ENCODE measurements at regions not wholly inside any gene's neighbourhood (a gene's known extent, or its start where the extent isn't known, plus 50 kb on each side); places are given as distances from the start of the nearest gene placed in this dataset.
"Not testable (repeated sequence)": the region's sequence is repeated elsewhere in the genome, so short reads cannot be mapped to it uniquely, and the experiment has no call there.

DNA sequence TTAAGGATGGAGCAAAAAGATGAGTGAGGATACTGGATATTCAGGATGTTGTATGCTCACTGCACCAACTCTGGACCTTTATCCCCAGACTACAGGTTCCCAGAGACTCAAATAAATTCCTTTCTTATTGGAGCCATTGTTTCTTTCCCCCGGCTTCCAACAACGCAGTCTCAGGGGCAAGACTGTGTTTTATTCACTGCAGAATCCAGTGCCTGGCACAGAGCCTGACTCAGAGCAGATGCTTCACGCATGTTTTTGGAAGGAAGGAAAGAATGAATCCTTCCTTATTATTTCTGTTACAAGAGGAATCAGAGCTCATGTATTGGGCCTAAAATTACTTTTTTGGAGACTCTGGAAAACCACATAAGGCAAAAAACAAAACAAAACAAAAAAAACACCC, 96.0 kb upstream of the VGLL4 start:
- H3K4me1 ChIP-seq (ENCODE audit: control insufficient read depth, insufficient read depth, low read length), result no peaks in the 10 kb centered on the region

DNA sequence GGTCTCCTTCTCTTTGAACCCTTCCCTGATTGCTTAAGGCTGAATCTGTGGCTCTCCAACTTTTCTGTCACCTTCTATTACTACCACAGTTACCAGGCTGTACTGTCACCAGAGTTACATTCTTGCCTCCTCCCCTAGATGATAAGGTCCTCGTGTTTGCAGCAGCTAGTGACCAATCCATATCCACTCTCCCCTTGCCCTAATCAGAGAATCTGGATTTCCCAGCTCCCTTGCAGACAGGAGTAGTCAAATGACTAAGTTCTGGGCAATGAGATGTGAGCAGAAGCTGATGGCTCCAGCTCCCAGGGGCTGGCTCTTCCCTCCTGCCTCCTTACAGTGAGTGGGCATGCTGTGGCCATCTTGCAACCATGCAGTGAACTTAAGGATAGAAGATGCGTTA, 95.4 kb upstream of the VGLL4 start:
- Histone ChIP-seq H3K4me1 (ENCODE audit: control insufficient read depth, insufficient read depth, low read length) (no peaks in the 10 kb centered on the region), H3K27ac (ENCODE audit: low read depth, low read length) (no peak overlapping the region), H3K4me3 (ENCODE audit: low read length) (no peak overlapping the region), H3K9ac (ENCODE audit: low read length) (no peak overlapping the region), H3K27me3 (ENCODE audit: control insufficient read depth, insufficient read depth, low read length) (no peaks in the 10 kb centered on the region), H3K36me3 (ENCODE audit: control insufficient read depth, insufficient read depth, low read length) (no peaks in the 10 kb centered on the region)

More for the DNA sequence above, 96.0 kb upstream of the VGLL4 start:
- H3K36me3 ChIP-seq (ENCODE audit: control insufficient read depth, insufficient read depth, low read length), result no peaks in the 10 kb centered on the region
- no peak overlapping the region for H3K9ac ChIP-seq (ENCODE audit: low read length)
- no peaks in the 10 kb centered on the region for H3K27me3 ChIP-seq (ENCODE audit: control insufficient read depth, insufficient read depth, low read length)
- no peak overlapping the region for H3K4me3 ChIP-seq (ENCODE audit: low read length)
- H3K27ac ChIP-seq (ENCODE audit: low read depth, low read length), result no peak overlapping the region

DNA sequence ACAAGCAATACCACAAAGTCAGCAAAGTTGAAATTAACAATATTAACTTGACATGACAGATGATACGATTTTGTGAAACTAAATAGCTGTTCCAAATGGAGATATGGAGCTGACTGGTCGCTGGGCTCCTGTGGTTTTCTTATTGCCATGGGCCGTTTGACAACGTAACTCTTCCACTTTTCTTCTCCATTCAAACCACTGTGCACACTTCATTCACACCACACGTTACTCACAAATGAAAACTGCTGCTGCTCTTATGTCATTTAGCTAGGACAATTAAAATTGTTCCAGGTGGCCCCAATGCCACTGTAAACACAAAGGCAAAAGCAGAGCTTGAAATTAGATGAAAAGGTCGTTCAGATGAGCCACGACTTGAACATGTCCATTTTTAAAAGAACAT, 94.0 kb upstream of the VGLL4 start:
- H3K27me3 ChIP-seq (ENCODE audit: control insufficient read depth, insufficient read depth, low read length), result no peaks in the 10 kb centered on the region
- no peak overlapping the region for H3K9ac ChIP-seq (ENCODE audit: low read length)
- H3K4me1 ChIP-seq (ENCODE audit: control insufficient read depth, insufficient read depth, low read length), result no peaks in the 10 kb centered on the region
- no peak overlapping the region for H3K4me3 ChIP-seq (ENCODE audit: low read length)
- no peak overlapping the region for H3K27ac ChIP-seq (ENCODE audit: low read depth, low read length)
- no peaks in the 10 kb centered on the region for H3K36me3 ChIP-seq (ENCODE audit: control insufficient read depth, insufficient read depth, low read length)

DNA sequence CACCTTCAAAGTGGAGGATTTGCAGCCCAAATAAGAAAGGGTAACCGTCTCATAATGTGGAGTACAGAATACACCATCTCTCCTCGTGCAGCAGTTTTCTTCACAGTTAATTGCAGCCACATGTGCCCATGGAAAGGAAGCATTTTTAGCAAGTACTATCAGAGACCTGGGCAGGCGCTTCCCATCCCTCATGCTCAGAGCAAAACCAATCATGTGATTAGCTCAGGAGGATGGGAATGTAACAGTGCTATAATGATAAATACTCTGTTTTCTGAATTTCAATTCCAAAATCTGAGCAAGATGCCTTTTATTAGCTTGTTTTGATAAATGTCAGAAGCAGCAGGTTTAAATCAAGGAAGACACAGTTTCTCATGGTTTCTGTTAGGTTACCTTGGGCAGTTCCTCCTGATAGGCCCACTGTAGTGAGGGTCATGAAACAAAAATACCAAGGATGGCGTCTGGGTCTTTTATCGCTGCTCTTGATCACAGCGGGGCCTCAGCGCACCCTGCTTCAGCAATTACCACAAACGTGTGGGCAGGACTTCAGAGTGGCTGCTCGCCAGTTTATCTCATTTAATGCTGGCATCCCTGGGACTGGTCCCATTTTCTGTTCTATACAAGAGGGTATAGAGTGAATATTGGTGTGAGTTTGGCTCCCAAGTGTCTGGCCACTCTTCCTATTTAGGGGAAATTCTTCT, 92.6 kb upstream of the VGLL4 start:
- Histone ChIP-seq H3K27ac (ENCODE audit: low read depth, low read length) (no peak overlapping the region), H3K4me1 (ENCODE audit: control insufficient read depth, insufficient read depth, low read length) (no peaks in the 10 kb centered on the region), H3K27me3 (ENCODE audit: control insufficient read depth, insufficient read depth, low read length) (no peaks in the 10 kb centered on the region), H3K9ac (ENCODE audit: low read length) (no peak overlapping the region), H3K36me3 (ENCODE audit: control insufficient read depth, insufficient read depth, low read length) (no peaks in the 10 kb centered on the region), H3K4me3 (ENCODE audit: low read length) (no peak overlapping the region)

GRCh38 chr3:11735638-11736037, 91.9 kb upstream of the VGLL4 start:
- Histone ChIP-seq H3K9ac (ENCODE audit: low read length) (no peak overlapping the region), H3K36me3 (ENCODE audit: control insufficient read depth, insufficient read depth, low read length) (no peaks in the 10 kb centered on the region), H3K4me3 (ENCODE audit: low read length) (no peak overlapping the region), H3K27ac (ENCODE audit: low read depth, low read length) (no peak overlapping the region), H3K4me1 (ENCODE audit: control insufficient read depth, insufficient read depth, low read length) (no peaks in the 10 kb centered on the region), H3K27me3 (ENCODE audit: control insufficient read depth, insufficient read depth, low read length) (no peaks in the 10 kb centered on the region)

GRCh38 chr3:11735111-11735510, 91.4 kb upstream of the VGLL4 start:
- not testable (repeated sequence) for H3K36me3 ChIP-seq (ENCODE audit: control insufficient read depth, insufficient read depth, low read length); H3K4me3 ChIP-seq (ENCODE audit: low read length); H3K27me3 ChIP-seq (ENCODE audit: control insufficient read depth, insufficient read depth, low read length)

DNA sequence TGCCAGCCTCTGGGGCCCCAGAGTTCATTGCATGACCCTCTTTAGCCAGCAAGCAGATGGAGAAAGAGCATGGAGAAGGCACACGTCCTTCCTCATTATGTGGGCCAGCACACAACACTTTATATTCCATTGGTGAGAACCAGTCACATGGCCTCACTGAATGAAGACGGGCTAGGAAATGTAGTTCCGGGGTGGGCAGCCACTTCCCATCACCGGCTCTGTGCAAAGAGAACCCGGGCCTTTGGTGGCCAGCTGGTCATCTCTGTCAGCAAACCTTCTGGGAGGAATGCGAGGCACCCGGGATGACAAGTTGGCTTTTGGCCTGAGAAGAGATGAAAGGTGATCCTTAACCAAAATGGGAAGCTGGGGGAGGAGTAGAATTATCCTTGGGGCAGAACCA, 90.2 kb upstream of the VGLL4 start:
- no peak overlapping the region for H3K4me3 ChIP-seq (ENCODE audit: low read length)
- H3K4me1 ChIP-seq (ENCODE audit: control insufficient read depth, insufficient read depth, low read length), result no peaks in the 10 kb centered on the region
- H3K27me3 ChIP-seq (ENCODE audit: control insufficient read depth, insufficient read depth, low read length), result no peaks in the 10 kb centered on the region
- H3K9ac ChIP-seq (ENCODE audit: low read length), result no peak overlapping the region
- H3K27ac ChIP-seq (ENCODE audit: low read depth, low read length), result no peak overlapping the region
- H3K36me3 ChIP-seq (ENCODE audit: control insufficient read depth, insufficient read depth, low read length), result no peaks in the 10 kb centered on the region

More at GRCh38 chr3:11735111-11735510, 91.4 kb upstream of the VGLL4 start:
- not testable (repeated sequence) for H3K27ac ChIP-seq (ENCODE audit: low read depth, low read length); H3K9ac ChIP-seq (ENCODE audit: low read length); H3K4me1 ChIP-seq (ENCODE audit: control insufficient read depth, insufficient read depth, low read length)

DNA sequence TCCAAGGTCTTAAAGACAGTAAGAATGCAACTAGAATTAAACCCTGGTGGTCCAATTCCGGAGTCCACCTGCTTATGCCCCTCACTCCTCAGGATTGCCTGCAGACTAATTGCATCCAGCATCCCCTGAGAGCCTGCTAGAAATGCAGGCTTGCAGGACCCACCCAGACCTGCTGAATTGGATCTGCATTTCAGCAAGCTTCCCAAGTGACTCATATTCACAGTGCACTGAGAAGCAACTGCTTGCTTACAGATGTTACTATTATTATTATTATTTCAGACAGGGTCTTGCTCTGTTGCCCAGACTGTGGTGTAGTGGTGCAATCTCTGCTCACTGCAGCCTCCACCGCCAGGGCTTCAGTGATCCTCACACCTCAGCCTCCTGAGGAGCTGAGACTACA, 83.5 kb upstream of the VGLL4 start:
- H3K36me3 ChIP-seq (ENCODE audit: control insufficient read depth, insufficient read depth, low read length), result no peaks in the 10 kb centered on the region
- H3K9ac ChIP-seq (ENCODE audit: low read length), result no peak overlapping the region
- H3K4me3 ChIP-seq (ENCODE audit: low read length), result no peak overlapping the region
- H3K27ac ChIP-seq (ENCODE audit: low read depth, low read length), result no peak overlapping the region
- no peaks in the 10 kb centered on the region for H3K4me1 ChIP-seq (ENCODE audit: control insufficient read depth, insufficient read depth, low read length)
- H3K27me3 ChIP-seq (ENCODE audit: control insufficient read depth, insufficient read depth, low read length), result no peaks in the 10 kb centered on the region

- H3K27me3 ChIP-seq (ENCODE audit: control insufficient read depth, insufficient read depth, low read length), result no peaks in the 10 kb centered on the region
- no peak overlapping the region for H3K9ac ChIP-seq (ENCODE audit: low read length)
- no peak overlapping the region for H3K27ac ChIP-seq (ENCODE audit: low read depth, low read length)
- no peak overlapping the region for H3K4me3 ChIP-seq (ENCODE audit: low read length)
- H3K4me1 ChIP-seq (ENCODE audit: control insufficient read depth, insufficient read depth, low read length), result no peaks in the 10 kb centered on the region
- H3K36me3 ChIP-seq (ENCODE audit: control insufficient read depth, insufficient read depth, low read length), result no peaks in the 10 kb centered on the region
Observed at GRCh38 chr3:11726146-11726545, 82.4 kb upstream of the VGLL4 start.

DNA sequence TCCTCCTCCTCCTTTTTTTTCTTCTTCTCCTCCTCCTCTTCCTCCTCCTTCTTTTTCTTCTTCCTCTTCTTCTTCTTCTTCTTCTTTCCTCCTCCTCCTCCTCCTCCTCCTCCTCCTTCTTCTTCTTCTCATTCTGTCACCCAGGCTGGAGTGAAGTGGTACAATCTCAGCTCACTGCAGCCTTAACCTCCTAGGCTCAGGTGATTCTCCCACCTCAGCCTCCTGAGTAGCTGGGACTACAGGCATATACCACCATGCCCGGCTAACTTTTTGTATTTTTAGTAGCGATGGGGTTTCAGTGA, 81.6 kb upstream of the VGLL4 start:
- not testable (repeated sequence) for H3K9ac ChIP-seq (ENCODE audit: low read length); H3K27me3 ChIP-seq (ENCODE audit: control insufficient read depth, insufficient read depth, low read length); H3K27ac ChIP-seq (ENCODE audit: low read depth, low read length); H3K4me3 ChIP-seq (ENCODE audit: low read length); H3K4me1 ChIP-seq (ENCODE audit: control insufficient read depth, insufficient read depth, low read length); H3K36me3 ChIP-seq (ENCODE audit: control insufficient read depth, insufficient read depth, low read length)

DNA sequence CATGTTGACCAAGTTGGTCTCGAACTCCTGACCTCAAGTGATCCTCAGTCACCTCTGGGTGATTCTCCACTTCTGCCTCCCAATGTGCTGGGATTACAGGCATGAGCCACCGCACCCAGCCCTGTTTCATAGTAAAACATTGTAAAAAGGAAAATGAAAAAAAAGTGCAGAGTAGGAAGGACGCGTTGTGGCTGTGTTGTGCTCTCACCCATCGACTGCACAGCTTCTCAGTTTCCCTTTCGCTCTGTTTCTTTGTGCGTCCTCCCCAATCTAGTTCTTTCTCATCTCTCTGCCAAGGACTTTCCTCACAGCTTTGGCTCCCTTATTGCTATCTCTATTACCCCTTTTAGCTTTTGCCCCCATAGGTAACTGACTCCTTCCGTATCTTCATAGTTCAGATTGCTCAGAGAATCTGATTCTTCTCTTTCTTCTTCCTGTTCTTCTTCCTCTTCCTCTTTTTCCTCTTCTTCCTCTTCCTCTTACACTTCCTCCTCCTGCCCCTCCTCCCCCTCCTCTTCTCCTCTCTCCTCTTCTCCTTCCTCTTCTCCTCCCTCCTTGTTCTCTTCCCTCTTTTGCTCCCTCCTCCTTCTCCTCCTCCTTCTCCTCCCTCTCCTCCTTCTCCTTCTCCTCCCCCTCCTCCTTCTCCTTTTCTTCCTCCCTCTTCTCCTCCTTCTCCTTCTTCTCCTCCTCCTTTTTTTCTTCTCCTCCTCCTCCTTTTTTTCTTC, 81.1 kb upstream of the VGLL4 start:
- Histone ChIP-seq H3K36me3 (ENCODE audit: control insufficient read depth, insufficient read depth, low read length) (no peaks in the 10 kb centered on the region), H3K27ac (ENCODE audit: low read depth, low read length) (no peak overlapping the region), H3K4me3 (ENCODE audit: low read length) (no peak overlapping the region), H3K27me3 (ENCODE audit: control insufficient read depth, insufficient read depth, low read length) (no peaks in the 10 kb centered on the region), H3K9ac (ENCODE audit: low read length) (no peak overlapping the region), H3K4me1 (ENCODE audit: control insufficient read depth, insufficient read depth, low read length) (no peaks in the 10 kb centered on the region)

- H3K36me3 ChIP-seq (ENCODE audit: control insufficient read depth, insufficient read depth, low read length), result no peaks in the 10 kb centered on the region
- H3K27me3 ChIP-seq (ENCODE audit: control insufficient read depth, insufficient read depth, low read length), result no peaks in the 10 kb centered on the region
- no peak overlapping the region for H3K9ac ChIP-seq (ENCODE audit: low read length)
- H3K4me1 ChIP-seq (ENCODE audit: control insufficient read depth, insufficient read depth, low read length), result peaks cover 4% of the 10 kb centered on the region
- peak overlapping the region; percentile 83 for H3K4me3 ChIP-seq (ENCODE audit: low read length)
- H3K27ac ChIP-seq (ENCODE audit: low read depth, low read length), result no peak overlapping the region
Observed at GRCh38 chr3:11721479-11721878, 77.8 kb upstream of the VGLL4 start.

GRCh38 chr3:11720917-11721411, 77.2 kb upstream of the VGLL4 start:
- Histone ChIP-seq H3K4me1 (ENCODE audit: control insufficient read depth, insufficient read depth, low read length) (peaks cover 6% of the 10 kb centered on the region), H3K4me3 (ENCODE audit: low read length) (peak overlapping the region; percentile 83), H3K36me3 (ENCODE audit: control insufficient read depth, insufficient read depth, low read length) (no peaks in the 10 kb centered on the region), H3K27me3 (ENCODE audit: control insufficient read depth, insufficient read depth, low read length) (no peaks in the 10 kb centered on the region), H3K27ac (ENCODE audit: low read depth, low read length) (peak overlapping the region; percentile 57), H3K9ac (ENCODE audit: low read length) (no peak overlapping the region)

Measured in rectal smooth muscle tissue (tissue), 1 donor.